VCaP (cell line): ENCODE measurements at regions not wholly inside any gene's neighbourhood (a gene's known extent, or its start where the extent isn't known, plus 50 kb on each side); places are given as distances from the start of the nearest gene placed in this dataset.

Experiments
- H3K27ac ChIP-seq: fragments of 450-650 bp; 2 replicates; pipeline ENCODE4 v1.5.1; 2017
- CTCF ChIP-seq: fragments of 450-650 bp; conservative IDR thresholded peaks from 2 replicates; pipeline ENCODE4 v1.5.1; 2017; ENCODE audit warnings: mild to moderate bottlenecking, moderate library complexity

- no peak for TF ChIP-seq CTCF
- H3K27ac ChIP-seq = no peak overlapping the region
These were observed 92.1 kb downstream of the CEBPB start for GRCh38 chr20:50282592-50283241.

- no peak for TF ChIP-seq CTCF
- no peak overlapping the region for H3K27ac ChIP-seq
These were observed 92.7 kb downstream of the CEBPB start for GRCh38 chr20:50283370-50283769.

GRCh38 chr20:50283922-50284810, 93.5 kb downstream of the CEBPB start:
- no peak overlapping the region for H3K27ac ChIP-seq
- TF ChIP-seq CTCF = no peak

GRCh38 chr20:50284811-50285375, 94.3 kb downstream of the CEBPB start:
- peak overlapping the region; percentile 38; the same call in 1 of the 2 replicates for H3K27ac ChIP-seq
- TF ChIP-seq CTCF = no peak

GRCh38 chr20:50285376-50286173, 94.9 kb downstream of the CEBPB start:
- H3K27ac ChIP-seq = peak overlapping the region; percentile 38; the same call in 1 of the 2 replicates

GRCh38 chr20:50286174-50286511, 95.5 kb downstream of the CEBPB start:
- peak overlapping the region; percentile 38; the same call in 1 of the 2 replicates for H3K27ac ChIP-seq
- no peak for TF ChIP-seq CTCF

More at GRCh38 chr20:50285376-50286173, 94.9 kb downstream of the CEBPB start:
- TF ChIP-seq CTCF = no peak

GRCh38 chr20:50286609-50287008, 96.0 kb downstream of the CEBPB start:
- no peak overlapping the region for H3K27ac ChIP-seq
- TF ChIP-seq CTCF = no peak
